Muscle of arm (tissue), 1 donor: ENCODE measurements at regions not wholly inside any gene's neighbourhood (a gene's known extent, or its start where the extent isn't known, plus 50 kb on each side); places are given as distances from the start of the nearest gene placed in this dataset.
A peak's percentile ranks its signal among the peaks of the same experiment; 100 is the strongest.
"Not testable (repeated sequence)": the region's sequence is repeated elsewhere in the genome, so short reads cannot be mapped to it uniquely, and the experiment has no call there.

Experiments used
- DNase-seq: peaks from one replicate; pipeline ENCODE4 v3.0.0-alpha.2; 2013

- DNase-seq = no peak
Measured at GRCh38 chr12:114616081-114616480, 67.9 kb downstream of the TBX3 start.

DNA sequence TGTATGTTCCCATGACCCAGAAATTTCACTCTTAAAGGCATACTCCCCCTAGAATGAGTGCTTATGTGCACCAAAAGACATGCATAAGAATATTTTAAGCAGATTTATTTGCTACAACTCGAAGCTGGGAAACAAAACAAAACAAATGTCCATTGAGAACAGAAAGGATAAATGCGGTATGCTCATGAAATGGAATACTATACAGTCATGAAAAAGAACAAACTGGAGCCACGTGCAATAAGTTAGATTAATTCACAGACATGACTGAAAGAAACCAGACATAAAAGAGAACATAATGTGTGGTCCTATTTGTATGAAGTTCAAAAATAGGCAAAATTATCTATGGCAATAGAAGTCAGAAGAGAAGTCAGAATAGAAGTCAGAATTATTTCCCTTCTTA, 69.9 kb downstream of the TBX3 start:
- no peak for DNase-seq

GRCh38 chr12:114612062-114612461, 71.9 kb downstream of the TBX3 start:
- no peak for DNase-seq

- DNase-seq = no peak
Measured at GRCh38 chr12:114611145-114612018, 72.6 kb downstream of the TBX3 start.

DNA sequence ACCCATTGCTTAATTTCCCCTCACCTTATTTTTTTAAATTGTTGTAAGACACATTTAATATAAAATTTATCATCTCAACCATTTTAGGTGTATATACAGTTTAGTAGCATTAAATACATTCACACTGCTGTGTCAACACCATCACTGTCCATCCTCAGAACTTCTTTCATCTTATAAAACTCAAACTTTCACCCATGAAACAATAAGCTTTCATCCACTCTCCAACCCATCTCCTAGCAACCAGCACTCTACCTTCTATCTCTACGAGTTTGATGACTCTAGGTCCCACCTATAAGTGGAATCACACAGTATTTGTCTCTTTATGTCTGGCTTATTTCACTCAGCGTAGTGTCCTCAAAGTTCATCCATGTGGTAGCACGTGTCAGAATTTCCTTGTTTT, 75.5 kb downstream of the TBX3 start:
- DNase-seq = no peak

DNA sequence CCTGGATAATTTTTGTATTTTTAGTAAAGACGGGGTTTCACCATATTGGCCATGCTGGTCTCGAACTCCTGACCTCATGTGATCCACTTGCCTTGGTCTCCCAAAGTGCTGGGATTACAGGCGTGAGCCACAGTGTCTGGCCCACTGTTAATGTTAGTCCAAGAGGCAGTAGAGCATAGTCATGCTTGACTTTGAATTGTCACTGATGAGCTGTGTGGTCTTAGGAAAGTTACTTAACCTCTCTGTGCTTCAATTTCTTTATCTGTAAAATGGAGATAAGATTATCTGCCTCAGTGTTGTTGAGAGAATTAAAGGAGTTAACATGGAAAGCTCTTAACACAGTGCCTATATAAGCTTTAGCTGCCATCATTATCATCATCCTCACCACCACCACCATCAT, 78.1 kb downstream of the TBX3 start:
- no peak for DNase-seq

DNA sequence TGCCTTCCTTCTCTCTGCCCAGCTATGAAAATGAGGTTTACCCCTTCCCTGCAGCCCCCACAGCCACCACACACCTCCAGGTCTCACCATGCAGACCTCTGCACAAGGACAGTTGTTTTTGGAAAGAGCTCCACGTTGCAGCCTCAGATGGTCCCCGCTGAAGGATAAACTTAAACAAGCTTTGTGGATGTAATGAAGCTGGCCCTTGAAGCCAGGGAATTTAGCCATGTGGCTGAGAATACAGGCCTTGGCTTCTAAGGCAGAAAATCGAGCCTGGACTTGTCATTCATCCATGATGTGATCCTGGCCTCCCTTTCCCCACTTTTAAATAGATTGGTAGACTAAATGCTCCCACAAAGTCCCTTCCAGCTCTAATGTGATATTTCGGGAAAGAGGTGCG, 79.4 kb downstream of the TBX3 start:
- DNase-seq = peak; percentile 69

DNA sequence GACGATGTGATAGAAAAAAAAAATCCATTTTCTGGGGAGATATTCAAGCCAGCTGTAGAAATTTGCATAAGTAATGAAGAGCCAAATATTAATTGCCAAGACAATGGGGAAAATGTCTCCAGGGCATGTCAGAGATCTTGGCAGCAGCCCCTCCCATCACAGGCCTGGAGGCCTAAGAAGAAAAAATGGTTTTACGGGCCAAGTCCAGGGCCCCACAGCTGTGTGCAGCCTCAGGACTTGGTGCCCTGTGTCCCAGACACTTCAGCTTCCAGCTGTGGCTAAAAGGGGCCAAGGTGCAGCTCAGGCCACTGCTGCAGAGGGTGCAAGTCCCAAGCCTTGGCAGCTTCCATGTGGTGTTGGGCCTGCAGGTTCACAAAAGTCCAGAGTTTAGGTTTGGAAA, 83.4 kb downstream of the TBX3 start:
- DNase-seq = not testable (repeated sequence)

DNA sequence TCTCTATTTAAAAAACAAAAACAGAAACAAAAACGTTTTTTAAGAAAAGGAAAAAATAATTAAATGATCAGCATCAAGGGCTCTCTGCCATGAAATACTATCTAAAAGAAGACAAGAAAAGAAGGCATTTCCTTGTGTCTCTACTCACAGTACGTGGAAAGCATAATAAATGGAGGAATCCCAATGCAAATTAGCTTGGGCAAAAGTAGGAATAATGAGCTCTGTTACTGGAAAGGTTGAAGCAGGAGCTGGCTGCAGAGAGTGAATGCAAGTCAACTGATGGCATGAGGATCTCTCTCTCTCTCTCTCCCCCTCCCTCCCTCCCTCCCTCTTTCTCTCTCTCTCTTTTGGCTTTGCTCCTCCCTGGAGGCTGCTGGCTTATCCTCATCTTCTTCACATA, 85.9 kb downstream of the TBX3 start:
- DNase-seq = no peak

DNA sequence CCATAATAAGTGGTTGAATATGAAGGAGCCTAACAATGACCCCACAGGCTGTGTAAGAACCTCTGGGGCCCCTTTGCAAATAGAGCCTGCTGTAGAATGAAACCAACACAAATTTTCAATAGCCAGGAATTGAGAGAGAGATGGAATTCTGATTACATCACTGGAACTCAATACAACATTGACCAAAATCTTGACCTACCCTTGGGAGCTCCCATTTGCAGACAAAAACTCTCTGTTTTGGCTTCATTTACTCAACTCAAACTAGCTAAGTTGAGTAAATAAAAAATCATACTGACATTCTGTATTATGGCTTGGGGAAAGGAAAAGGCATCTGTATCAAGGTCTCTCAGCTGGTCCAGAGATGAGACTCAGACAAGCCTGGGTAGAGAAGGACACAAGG, 91.0 kb downstream of the TBX3 start:
- DNase-seq = peak; percentile 13

DNA sequence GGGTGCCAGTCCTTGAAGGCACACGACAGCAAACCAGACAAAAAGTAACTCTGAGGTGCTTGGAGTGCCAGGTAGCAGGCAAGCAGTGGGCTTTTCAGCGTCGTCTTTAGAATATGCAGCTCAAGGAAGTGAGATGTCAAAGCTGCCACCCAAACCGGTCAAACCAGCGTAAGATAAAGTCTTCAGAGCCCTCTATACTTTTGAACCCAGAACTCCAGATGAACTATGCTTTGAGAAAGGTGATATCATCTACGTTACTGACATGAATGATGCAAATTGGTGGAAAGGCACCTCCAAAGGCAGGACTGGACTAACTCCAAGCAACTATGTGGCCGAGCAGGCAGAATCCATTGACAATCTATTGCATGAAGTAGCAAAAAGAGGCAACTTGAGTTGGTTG, 95.9 kb downstream of the TBX3 start:
- no peak for DNase-seq

- DNase-seq = no peak
Measured at GRCh38 chr12:114580306-114580705, 103.7 kb downstream of the TBX3 start.

- no peak for DNase-seq
Measured at GRCh38 chr12:114579389-114579788, 104.6 kb downstream of the TBX3 start.

DNA sequence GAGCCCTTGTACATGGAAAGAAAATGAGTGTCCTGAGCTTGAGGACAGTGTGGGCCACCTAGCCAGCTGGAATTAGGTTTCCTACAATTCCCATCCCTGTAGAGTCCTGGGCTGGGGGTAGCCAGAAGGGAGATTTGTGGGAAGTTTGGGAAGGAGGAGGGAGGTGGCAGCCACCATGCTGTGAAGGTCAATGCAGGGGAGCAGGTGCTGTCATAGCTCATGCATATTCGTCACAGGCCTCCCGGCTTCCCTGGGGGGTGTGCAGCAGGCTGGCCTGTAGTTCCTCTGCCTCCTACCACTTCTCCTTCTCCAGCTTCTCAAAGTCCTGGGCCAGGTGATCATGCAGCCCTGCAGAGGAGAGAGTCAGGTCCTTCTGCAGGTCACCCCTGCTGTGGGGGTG, 121.3 kb downstream of the TBX3 start:
- DNase-seq = no peak

DNA sequence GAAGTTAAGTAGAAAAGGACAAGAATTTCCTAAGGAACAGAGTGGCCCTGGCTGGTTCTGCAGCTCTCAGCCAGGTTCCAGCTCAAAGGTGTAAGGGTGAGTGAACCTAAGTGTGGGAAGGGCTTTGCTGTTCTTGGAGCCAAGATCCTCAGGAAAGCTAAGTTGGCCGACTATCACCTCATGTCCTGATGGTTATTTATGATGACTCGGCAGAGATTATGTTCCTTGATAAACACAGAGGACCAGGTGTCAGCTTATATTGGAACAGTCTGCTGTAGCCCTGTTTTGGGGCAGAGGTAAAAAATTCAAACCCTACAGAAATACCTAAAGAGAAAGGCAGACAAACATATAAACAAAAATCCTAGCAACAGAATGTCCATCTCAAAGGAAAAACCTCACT, 128.5 kb downstream of the TBX3 start:
- DNase-seq = no peak

- no peak for DNase-seq
Measured at GRCh38 chr12:114547636-114548035, 136.3 kb downstream of the TBX3 start.

DNA sequence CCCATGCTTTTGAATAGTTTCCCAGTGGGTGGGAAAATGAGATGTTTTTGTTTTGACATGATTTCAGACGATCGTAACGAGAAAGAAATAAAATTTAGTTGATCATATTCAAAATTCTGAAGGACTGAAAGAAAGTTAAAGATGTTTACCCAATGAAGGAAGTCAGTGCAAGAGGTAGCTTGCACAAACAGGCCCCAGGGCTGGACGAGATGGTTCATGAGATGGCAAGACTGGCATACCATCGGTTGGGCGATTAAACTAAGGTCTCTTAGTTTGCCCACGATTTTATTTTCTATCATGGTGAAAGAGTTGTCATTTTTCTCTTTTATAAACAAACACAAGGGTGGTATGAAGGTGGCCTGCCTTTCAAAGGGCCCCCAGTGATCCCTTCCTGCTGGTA, 124.5 kb upstream of the TBX5 start:
- no peak for DNase-seq

- DNase-seq = no peak
Measured at GRCh38 chr12:114529966-114530365, 124.0 kb upstream of the TBX5 start.

- DNase-seq = no peak
Measured at GRCh38 chr12:114528766-114529165, 122.8 kb upstream of the TBX5 start.

DNA sequence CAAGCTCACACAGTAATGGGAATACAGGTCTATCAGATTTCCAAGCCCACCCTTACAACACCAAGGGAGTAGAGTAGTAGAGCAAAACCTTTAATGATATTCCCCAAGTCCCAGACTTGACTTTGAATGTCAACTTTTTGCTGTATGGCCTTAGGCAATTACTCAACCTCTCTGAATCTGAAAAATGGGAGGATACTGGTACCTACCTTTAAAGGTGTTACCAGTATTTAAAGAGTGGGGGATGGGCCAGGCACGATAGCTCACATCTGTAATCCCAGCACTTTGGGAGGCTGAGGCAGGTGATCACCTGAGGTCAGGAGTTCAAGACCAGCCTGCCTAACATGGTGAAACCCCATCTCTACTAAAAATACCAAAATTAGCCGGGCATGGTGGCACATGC, 115.2 kb upstream of the TBX5 start:
- DNase-seq = not testable (repeated sequence)

- DNase-seq = no peak
Measured at GRCh38 chr12:114512351-114512750, 106.4 kb upstream of the TBX5 start.

DNA sequence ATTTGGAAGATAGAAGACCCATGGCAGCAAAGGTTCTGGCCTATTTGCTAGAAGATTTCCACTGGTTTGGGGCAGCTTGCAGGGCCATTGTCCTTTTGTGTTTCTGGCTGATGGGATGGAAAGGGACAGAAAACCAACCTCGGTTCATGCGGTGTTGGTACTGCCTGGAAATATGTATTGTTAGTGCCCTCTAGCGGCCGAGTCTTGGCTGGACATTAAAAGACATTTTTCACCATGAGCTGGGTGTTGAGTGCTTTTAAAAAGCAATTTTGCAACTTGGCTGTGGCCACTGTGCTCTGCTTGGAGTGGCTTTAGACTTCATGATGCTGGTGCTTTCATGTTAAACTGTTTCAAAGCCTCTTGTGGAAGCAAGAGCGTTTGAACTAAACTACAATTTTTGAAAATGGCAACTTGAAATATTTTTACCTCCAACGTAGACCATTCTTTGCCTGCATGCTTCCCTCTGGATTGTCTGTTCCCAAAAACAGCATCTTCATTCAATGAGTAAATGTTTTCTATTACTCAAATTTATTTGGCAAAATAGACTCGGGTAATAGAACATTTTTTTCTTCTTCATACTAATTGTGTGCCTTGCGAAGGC, 102.7 kb upstream of the TBX5 start:
- DNase-seq = peak; percentile 74

DNA sequence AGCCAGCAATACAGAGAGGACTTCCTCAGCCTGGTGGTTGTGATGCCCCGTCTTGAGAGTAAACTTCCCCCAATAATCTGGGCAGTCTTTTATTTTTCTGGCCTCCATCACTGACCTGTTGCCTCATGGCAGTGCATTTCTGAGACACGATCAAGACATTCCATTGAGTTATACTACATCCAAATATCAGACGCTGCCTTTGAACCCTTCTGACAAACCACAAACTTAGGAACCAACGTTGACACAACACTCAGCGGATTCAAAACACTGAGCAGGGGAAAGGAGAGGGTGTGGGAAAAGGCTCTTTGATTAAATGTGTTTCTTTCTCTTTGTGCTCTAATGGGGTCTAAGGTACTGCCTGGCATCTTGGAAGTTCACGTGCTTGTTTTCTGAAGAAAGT, 100.7 kb upstream of the TBX5 start:
- no peak for DNase-seq

DNA sequence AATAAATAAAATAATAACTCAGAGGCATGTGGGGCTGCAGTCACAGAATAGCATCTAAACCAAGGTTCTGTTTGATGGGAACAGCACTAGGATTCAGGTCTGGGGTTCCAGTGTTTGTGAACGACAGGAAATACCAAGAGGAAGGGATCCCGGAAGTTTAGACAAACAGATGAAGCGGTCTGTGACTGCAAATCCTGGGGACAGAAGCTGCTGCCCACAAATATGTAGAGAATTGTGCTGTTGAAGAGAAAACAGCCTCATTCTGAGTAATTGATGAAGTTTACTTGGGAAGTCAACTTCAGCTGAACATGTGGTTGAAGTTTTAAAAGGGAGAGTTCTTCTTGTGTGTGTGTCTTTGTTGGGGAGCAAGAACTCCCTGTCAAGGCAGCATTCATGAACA, 98.4 kb upstream of the TBX5 start:
- no peak for DNase-seq
